Iris pigment epithelial cell (primary cell): ENCODE measurements at regions not wholly inside any gene's neighbourhood (a gene's known extent, or its start where the extent isn't known, plus 50 kb on each side); places are given as distances from the start of the nearest gene placed in this dataset.
"Not testable (repeated sequence)": the region's sequence is repeated elsewhere in the genome, so short reads cannot be mapped to it uniquely, and the experiment has no call there.

ENCODE experiments used
- DNase-seq: peaks from one replicate; pipeline ENCODE4 v3.0.0-alpha.2; 2011; ENCODE audit warnings: low read depth

GRCh38 chr6:134553936-134554335 lies 236.0 kb upstream of the SGK1 start:
- DNase-seq = no peak

GRCh38 chr6:134551245-134551960 lies 233.5 kb upstream of the SGK1 start:
- peak; percentile 88 for DNase-seq

GRCh38 chr6:134550604-134551003 lies 232.7 kb upstream of the SGK1 start:
- peak; percentile 46 for DNase-seq

GRCh38 chr6:134549854-134550253 lies 231.9 kb upstream of the SGK1 start:
- DNase-seq = peak; percentile 41

GRCh38 chr6:134546962-134547645 lies 229.2 kb upstream of the SGK1 start:
- no peak for DNase-seq

GRCh38 chr6:134544737-134545136 lies 226.8 kb upstream of the SGK1 start:
- no peak for DNase-seq

- no peak for DNase-seq
Observed at GRCh38 chr6:134543128-134543527, 225.2 kb upstream of the SGK1 start.

GRCh38 chr6:134541001-134541400 lies 223.1 kb upstream of the SGK1 start:
- no peak for DNase-seq

GRCh38 chr6:134539865-134540323 lies 222.0 kb upstream of the SGK1 start:
- DNase-seq = peak; percentile 37

- DNase-seq = not testable (repeated sequence)
Observed at GRCh38 chr6:134537765-134538164, 219.9 kb upstream of the SGK1 start.

GRCh38 chr6:134537146-134537555 lies 219.2 kb upstream of the SGK1 start:
- DNase-seq = peak; percentile 86

- DNase-seq = no peak
Observed at GRCh38 chr6:134535831-134536230, 217.9 kb upstream of the SGK1 start.

- DNase-seq = peak; percentile 72
Observed at GRCh38 chr6:134534708-134535149, 216.8 kb upstream of the SGK1 start.

GRCh38 chr6:134533991-134534390 lies 216.1 kb upstream of the SGK1 start:
- DNase-seq = no peak

GRCh38 chr6:134532694-134533624 lies 215.0 kb upstream of the SGK1 start:
- DNase-seq = no peak

- DNase-seq = no peak
Observed at GRCh38 chr6:134531611-134532010, 213.7 kb upstream of the SGK1 start.

GRCh38 chr6:134531188-134531551 lies 213.3 kb upstream of the SGK1 start:
- DNase-seq = no peak

- peak; percentile 89 for DNase-seq
Observed at GRCh38 chr6:134529921-134530320, 212.0 kb upstream of the SGK1 start.

- no peak for DNase-seq
Observed at GRCh38 chr6:134529305-134529704, 211.4 kb upstream of the SGK1 start.

- no peak for DNase-seq
Observed at GRCh38 chr6:134527108-134527787, 209.3 kb upstream of the SGK1 start.

- DNase-seq = no peak
Observed at GRCh38 chr6:134525190-134525868, 207.4 kb upstream of the SGK1 start.
